Stimulated activated CD4-positive, alpha-beta T cell treated with anti-CD3 and anti-CD28 coated beads, Interleukin-2, amount 100 ng/mL, for 4 hours (primary cell): ENCODE measurements at regions not wholly inside any gene's neighbourhood (a gene's known extent, or its start where the extent isn't known, plus 50 kb on each side); places are given as distances from the start of the nearest gene placed in this dataset.

Source experiments
- DNase-seq: peaks from one replicate; pipeline ENCODE4 v3.0.0-alpha.2; 2020; ENCODE audit warnings: low read depth

GRCh38 chr2:199025146-199025545 is 432.6 kb downstream of the SATB2 start:
- no peak for DNase-seq

- no peak for DNase-seq
Observed at GRCh38 chr2:199024224-199024623, 433.5 kb downstream of the SATB2 start.

- no peak for DNase-seq
Observed at GRCh38 chr2:199019898-199020507, 437.7 kb downstream of the SATB2 start.

GRCh38 chr2:199018826-199019225 is 438.9 kb downstream of the SATB2 start:
- DNase-seq: no peak

GRCh38 chr2:199015072-199015471 is 442.7 kb downstream of the SATB2 start:
- no peak for DNase-seq

GRCh38 chr2:199014226-199014625 is 443.5 kb downstream of the SATB2 start:
- DNase-seq: no peak

- no peak for DNase-seq
Observed at GRCh38 chr2:199011908-199012307, 445.8 kb downstream of the SATB2 start.

- DNase-seq: no peak
Observed at GRCh38 chr2:198994678-198995077, 463.1 kb downstream of the SATB2 start.

GRCh38 chr2:198991431-198991830 is 466.3 kb downstream of the SATB2 start:
- DNase-seq: no peak

GRCh38 chr2:198975779-198976178 is 482.0 kb downstream of the SATB2 start:
- DNase-seq: no peak

- no peak for DNase-seq
Observed at GRCh38 chr2:198973785-198974184, 484.0 kb downstream of the SATB2 start.

GRCh38 chr2:198973181-198973580 is 484.6 kb downstream of the SATB2 start:
- no peak for DNase-seq

GRCh38 chr2:198968545-198968944 is 489.2 kb downstream of the SATB2 start:
- DNase-seq: no peak

- DNase-seq: no peak
Observed at GRCh38 chr2:198966269-198966668, 491.5 kb downstream of the SATB2 start.

- DNase-seq: no peak
Observed at GRCh38 chr2:198961547-198961946, 496.2 kb downstream of the SATB2 start.

- no peak for DNase-seq
Observed at GRCh38 chr2:198957181-198957580, 500.6 kb downstream of the SATB2 start.

- no peak for DNase-seq
Observed at GRCh38 chr2:198953328-198953727, 504.4 kb downstream of the SATB2 start.

- DNase-seq: no peak
Observed at GRCh38 chr2:198950803-198951202, 506.9 kb downstream of the SATB2 start.

- DNase-seq: no peak
Observed at GRCh38 chr2:198945496-198945895, 512.2 kb downstream of the SATB2 start.

- DNase-seq: no peak
Observed at GRCh38 chr2:198930170-198930569, 527.6 kb downstream of the SATB2 start.

GRCh38 chr2:198928026-198928425 is 529.7 kb downstream of the SATB2 start:
- DNase-seq: no peak

- DNase-seq: no peak
Observed at GRCh38 chr2:198917926-198918720, 539.6 kb downstream of the SATB2 start.

GRCh38 chr2:198917275-198917674 is 540.5 kb downstream of the SATB2 start:
- no peak for DNase-seq
